ENCODE measurements at regions not wholly inside any gene's neighbourhood (a gene's known extent, or its start where the extent isn't known, plus 50 kb on each side); places are given as distances from the start of the nearest gene placed in this dataset.

DNA sequence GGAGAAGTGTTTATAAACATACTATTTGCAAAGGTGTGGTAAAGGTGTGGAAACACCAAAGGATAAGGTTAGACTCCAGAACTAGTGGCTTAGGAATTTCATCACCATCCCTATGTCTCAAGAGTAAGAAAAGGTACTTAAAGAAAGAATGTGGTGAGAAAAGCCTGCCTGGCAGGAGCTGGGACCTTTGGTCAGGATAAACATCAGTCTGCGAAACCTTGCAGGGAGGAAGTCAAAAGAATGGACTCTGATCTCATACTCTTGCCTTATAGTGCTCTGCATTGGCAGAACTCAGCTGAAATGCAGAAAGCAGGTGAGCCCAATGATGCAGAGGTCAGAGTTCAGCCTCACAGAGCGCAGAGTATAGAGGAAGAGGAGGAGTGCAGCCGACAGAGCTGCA lies 97.2 kb upstream of the NR3C2 start:
- H3K79me2 ChIP-seq (ENCODE audit: control insufficient read depth in 1 of 2, insufficient read depth in 2 of 2, low read length in 2 of 2) = no peaks in the 10 kb centered on the region
- 0 out of 2 replicates have a peak overlapping the region, but pooled peaks have one; percentile 81 for H2AFZ ChIP-seq (ENCODE audit: low read length)
- no peaks in the 10 kb centered on the region for H4K20me1 ChIP-seq (replicated peaks in 1 of 2; ENCODE audit: control insufficient read depth in 1 of 2, insufficient read depth in 2 of 2, low read length in 2 of 2)
- H4K91ac ChIP-seq (replicated peaks; ENCODE audit: insufficient read length, low read length) = no peak overlapping the region
- no peak for TF ChIP-seq FOSL1 (IDR thresholded peaks at IDR 0.05; ENCODE audit: insufficient read depth, low read depth, low read length)
- no peak for TF ChIP-seq HDAC2 (IDR thresholded peaks at IDR 0.05; ENCODE audit: borderline replicate concordance in 1 of 2, low read depth in 2 of 2, low read length in 2 of 2)
- no peak for TF ChIP-seq BRCA1 (IDR thresholded peaks at IDR 0.05; ENCODE audit: low read depth, low read length)
- no peak for TF ChIP-seq TAF7 (optimal IDR thresholded peaks at IDR 0.05; ENCODE audit: borderline replicate concordance, low read depth, low read length)
- no peak for TF ChIP-seq SIX5 (IDR thresholded peaks at IDR 0.05; ENCODE audit: low read depth, low read length)
- no peak overlapping the region for H3K4ac ChIP-seq (replicated peaks; ENCODE audit: insufficient read length, low read depth, low read length)
- H3K14ac ChIP-seq (ENCODE audit: insufficient read length) = no peak overlapping the region
- no peak overlapping the region for H3K4me2 ChIP-seq (ENCODE audit: insufficient read depth in 1 of 2, low read depth in 2 of 2, low read length in 2 of 2)
- no peak overlapping the region for H2BK120ac ChIP-seq (replicated peaks; ENCODE audit: low read depth, low read length)
- no peak overlapping the region for H3K4me3 ChIP-seq (ENCODE audit: extremely low read depth in 1 of 4, insufficient read depth in 2 of 4, low read depth in 3 of 4, low read length in 4 of 4)
- H3K56ac ChIP-seq (replicated peaks; ENCODE audit: insufficient read length, low read depth, low read length) = no peak overlapping the region
- H3K4me1 ChIP-seq (replicated peaks in 1 of 4; ENCODE audit: control insufficient read depth in 3 of 4, insufficient read depth in 4 of 4, low read length in 3 of 4) = no peaks in the 10 kb centered on the region; a peak in 1 of 7 replicates
- peaks cover 0 to 5% of the 10 kb centered on the region in 2 experiments; a peak in 2 of 4 replicates for H3K9me3 ChIP-seq (ENCODE audit: insufficient read depth in 2 of 2, low read depth in 1 of 2, low read length in 1 of 2)
- H3K27ac ChIP-seq (ENCODE audit: low read depth, low read length) = no peak overlapping the region
- no peak overlapping the region for H4K5ac ChIP-seq (ENCODE audit: insufficient read length, low read depth, low read length)
- no peak overlapping the region for H2BK15ac ChIP-seq (ENCODE audit: low read length)
- WGBS, 2 experiments (ENCODE audit: extremely low coverage in 1 of 2, insufficient coverage in 1 of 2, insufficient read length in 1 of 2, insufficient replicate concordance in 2 of 2, low coverage in 1 of 2, low lambda C conversion rate in 2 of 2, missing lambda C conversion rate in 1 of 2) = 88% methylated on average over 3 of the region's 3 CpGs; no CpG with 5 or more reads in 1 of the 2 experiments
- H3K27me3 ChIP-seq (replicated peaks in 1 of 4; ENCODE audit: control insufficient read depth in 3 of 4, extremely low read depth in 1 of 4, insufficient read depth in 3 of 4, low read length in 3 of 4) = peaks cover 0 to 1% (median 0%) of the 10 kb centered on the region in 4 experiments; a peak in 1 of 7 replicates
- POLR2A ChIA-PET (ENCODE audit: partially characterized antibody) = no interaction called here
- H2AK5ac ChIP-seq (ENCODE audit: low read depth, low read length) = no peak overlapping the region
- no peak overlapping the region for H3K9ac ChIP-seq (replicated peaks in 1 of 4; ENCODE audit: extremely low read depth in 1 of 4, low read depth in 3 of 4, low read length in 3 of 4)
- no peak overlapping the region for H2BK5ac ChIP-seq (ENCODE audit: low read depth, low read length)
- H3K18ac ChIP-seq (ENCODE audit: extremely low read depth, low read length) = no peak overlapping the region
- no peak overlapping the region for H2BK12ac ChIP-seq (ENCODE audit: low read depth, low read length)
- no peak overlapping the region for H4K8ac ChIP-seq (ENCODE audit: extremely low read depth, insufficient read depth, low read length)
- DNase-seq (ENCODE audit: low read depth in 1 of 2, low spot score in 2 of 2) (peak in 1 of 2 experiments; percentile 1), FAIRE-seq (no peak)
- CTCF ChIA-PET (ENCODE audit: partially characterized antibody) = no interaction called here
- H3K23ac ChIP-seq (ENCODE audit: insufficient read length) = no peak overlapping the region
- H3K79me1 ChIP-seq (ENCODE audit: low read depth, low read length) = no peaks in the 10 kb centered on the region
- H3K36me3 ChIP-seq (ENCODE audit: control insufficient read depth in 2 of 4, insufficient read depth in 4 of 4, low read length in 3 of 4) = no peaks in the 10 kb centered on the region
- no peaks in the 10 kb centered on the region for H3K23me2 ChIP-seq (ENCODE audit: low read depth, low read length)
- no peak overlapping the region for H2BK20ac ChIP-seq (ENCODE audit: low read length)

All from H1 (cell line).